ENCODE measurements at regions not wholly inside any gene's neighbourhood (a gene's known extent, or its start where the extent isn't known, plus 50 kb on each side); places are given as distances from the start of the nearest gene placed in this dataset.
"Not testable (repeated sequence)": the region's sequence is repeated elsewhere in the genome, so short reads cannot be mapped to it uniquely, and the experiment has no call there.

DNA sequence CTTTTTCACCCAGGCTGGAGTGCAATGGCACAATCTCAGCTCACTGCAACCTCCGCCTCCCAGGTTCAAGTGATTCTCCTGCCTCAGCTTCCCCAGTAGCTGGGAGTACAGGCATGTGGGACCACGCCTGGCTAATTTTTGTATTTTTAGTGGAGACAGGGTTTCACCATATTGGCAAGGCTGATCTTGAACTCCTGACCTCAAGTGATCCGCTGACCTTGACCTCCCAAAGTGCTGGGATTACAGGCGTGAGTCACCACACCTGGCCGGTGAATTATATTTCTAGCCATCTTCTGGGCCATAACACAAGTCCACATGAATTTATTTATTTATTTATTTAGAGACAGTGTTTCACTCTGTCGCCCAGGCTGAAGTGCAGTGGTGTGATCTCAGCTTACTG lies 105.0 kb upstream of the XPO1 start:
- TF ChIP-seq, protein P1, sequence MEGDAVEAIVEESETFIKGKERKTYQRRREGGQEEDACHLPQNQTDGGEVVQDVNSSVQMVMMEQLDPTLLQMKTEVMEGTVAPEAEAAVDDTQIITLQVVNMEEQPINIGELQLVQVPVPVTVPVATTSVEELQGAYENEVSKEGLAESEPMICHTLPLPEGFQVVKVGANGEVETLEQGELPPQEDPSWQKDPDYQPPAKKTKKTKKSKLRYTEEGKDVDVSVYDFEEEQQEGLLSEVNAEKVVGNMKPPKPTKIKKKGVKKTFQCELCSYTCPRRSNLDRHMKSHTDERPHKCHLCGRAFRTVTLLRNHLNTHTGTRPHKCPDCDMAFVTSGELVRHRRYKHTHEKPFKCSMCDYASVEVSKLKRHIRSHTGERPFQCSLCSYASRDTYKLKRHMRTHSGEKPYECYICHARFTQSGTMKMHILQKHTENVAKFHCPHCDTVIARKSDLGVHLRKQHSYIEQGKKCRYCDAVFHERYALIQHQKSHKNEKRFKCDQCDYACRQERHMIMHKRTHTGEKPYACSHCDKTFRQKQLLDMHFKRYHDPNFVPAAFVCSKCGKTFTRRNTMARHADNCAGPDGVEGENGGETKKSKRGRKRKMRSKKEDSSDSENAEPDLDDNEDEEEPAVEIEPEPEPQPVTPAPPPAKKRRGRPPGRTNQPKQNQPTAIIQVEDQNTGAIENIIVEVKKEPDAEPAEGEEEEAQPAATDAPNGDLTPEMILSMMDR (IDR thresholded peaks at IDR 0.05): not testable (repeated sequence)
- not testable (repeated sequence) for TF ChIP-seq POLR2A (IDR thresholded peaks at IDR 0.05)
